HG02852 (cell line): ENCODE measurements at regions not wholly inside any gene's neighbourhood (a gene's known extent, or its start where the extent isn't known, plus 50 kb on each side); places are given as distances from the start of the nearest gene placed in this dataset.

Source experiments
- ATAC-seq: cut with Tn5 transposase; IDR thresholded peaks from one replicate; pipeline ENCODE4 v1.9.1; 2021; ENCODE audit warnings: mild to moderate bottlenecking, moderate library complexity; ENCODE audit not compliant: unreplicated experiment

DNA sequence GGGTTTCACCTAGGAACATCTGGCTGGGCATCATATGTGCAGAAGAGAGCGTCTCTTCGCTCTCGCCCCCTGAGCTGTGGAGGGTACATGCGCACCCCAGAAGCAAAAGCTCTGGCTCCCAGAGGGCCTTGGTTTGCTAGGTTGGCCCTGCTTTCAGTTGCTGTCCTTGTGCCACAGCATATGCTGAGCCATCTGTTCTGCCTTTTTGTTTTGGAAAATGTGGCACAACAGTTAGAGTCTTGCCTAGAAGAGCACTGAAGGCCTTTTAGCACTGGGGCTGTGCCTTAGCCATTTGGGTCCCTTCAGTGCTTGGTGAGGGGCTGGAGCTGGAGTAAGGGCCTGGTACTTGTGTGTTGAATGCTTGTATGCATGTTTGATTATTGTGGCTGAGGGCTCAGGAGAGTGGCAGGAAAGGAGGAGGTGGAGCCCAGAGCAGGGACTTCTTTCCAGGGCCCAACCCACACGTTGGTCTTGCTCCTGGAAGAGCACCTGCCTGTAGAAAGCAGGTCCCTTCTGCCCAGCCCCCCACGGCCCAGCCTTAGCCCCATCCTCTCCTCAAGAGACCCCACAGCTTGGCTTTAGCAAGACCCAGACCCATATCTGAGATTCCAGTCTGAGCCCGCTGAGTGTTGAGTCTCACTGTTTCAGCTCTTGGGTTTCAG, 113.7 kb downstream of the SLC25A47 start:
- no peak for ATAC-seq

DNA sequence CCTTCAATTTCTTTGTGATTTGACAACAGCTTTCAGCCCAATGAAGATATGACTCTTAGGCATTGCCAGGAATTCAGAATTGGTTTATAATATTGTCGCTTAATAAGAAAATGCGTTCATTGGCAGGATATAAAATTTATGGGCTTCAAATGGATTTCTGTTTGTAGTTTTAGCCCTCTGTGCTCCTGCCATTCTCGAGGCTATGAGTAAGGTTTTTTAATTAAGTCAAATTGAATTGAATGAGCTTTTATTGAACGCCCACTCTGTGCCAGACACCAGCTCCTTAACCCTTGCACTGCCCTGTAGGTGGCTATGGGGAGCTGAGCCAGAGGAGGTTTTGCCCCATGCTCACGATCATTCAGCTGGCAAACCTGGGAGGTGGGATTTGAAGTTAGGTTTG, 115.1 kb downstream of the SLC25A47 start:
- no peak for ATAC-seq

DNA sequence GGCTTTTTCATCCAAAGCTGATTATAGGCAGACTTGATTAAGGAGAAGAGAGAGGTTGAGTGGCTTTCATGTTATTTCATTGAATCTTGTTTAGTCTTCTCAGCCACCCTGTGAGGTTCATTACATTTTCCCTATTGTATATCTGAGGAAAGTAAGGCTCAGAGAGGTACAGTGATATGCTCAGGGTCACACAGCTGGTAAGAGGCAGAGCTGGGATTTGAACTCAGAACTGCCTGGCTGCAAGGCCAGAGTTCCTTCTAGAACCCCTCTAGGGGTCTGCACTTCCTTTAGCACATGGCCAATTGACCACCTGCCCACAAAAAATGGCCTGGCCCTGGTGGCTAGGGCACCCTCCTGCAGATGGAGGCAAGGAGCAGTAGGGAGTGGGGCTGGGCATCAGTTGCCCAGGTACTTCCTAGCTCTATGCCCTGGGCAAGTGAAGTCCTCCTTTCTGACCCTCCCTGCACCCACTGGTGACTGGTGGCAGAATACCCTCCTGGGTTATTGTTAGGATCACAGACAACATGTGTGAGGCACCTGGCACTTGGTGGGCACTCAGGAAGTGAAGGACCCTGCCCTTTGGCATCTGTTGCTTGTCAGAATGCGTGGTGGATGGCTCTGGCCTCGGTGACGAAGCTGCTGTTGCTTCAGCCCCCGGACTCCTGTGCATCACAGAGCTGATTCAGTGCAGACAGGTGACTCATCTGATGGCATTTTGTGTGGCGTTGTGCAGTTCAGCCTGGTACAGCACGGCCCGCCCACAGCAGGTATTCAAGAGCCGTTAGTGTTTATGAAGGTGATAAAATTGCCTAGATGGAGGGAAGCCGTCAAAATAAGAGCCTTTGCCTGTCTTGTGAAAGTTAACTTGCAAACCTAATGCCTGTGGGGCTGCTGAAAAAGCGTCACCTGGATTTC, 115.8 kb downstream of the SLC25A47 start:
- ATAC-seq, result no peak

DNA sequence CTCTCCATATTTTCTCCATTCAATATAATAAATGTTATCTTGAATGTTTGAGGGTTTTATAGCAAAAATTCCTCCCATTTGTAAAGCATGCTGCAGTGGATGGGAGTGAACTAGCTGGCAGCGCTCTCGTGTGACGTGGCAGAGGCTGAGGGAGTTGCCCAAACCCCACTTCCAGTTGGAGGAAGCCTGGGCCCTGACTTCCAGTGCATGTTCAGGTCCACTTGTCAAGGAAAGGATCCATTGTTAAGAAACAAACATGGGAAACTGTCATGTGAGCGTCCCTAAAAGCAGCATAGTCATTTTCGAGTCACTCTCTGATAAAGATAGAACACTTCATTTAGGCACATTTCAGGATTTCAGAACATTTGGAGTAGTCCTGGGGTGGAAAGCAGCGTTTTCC, 116.6 kb downstream of the SLC25A47 start:
- no peak for ATAC-seq

DNA sequence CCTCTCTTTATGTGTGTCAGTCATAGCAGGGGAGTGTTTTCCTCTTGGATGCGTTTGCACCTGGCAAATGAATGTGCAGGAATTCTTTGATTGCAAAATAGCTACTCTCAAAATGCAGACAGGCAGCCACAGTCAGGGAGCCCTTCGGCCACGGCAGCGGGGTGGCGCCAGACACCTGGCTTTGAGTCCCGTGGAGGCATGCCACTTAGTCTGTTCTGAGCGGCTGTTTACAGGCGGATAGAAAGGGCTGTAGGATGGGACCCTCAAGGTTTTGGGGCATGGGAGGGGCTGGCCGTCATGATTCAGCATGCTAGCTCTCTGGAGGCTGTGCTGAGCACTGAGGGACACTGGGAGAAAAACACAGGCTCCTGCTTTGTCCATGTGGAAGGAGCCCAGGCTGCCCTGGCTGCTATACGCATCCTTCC, 117.1 kb downstream of the SLC25A47 start:
- ATAC-seq, result no peak

DNA sequence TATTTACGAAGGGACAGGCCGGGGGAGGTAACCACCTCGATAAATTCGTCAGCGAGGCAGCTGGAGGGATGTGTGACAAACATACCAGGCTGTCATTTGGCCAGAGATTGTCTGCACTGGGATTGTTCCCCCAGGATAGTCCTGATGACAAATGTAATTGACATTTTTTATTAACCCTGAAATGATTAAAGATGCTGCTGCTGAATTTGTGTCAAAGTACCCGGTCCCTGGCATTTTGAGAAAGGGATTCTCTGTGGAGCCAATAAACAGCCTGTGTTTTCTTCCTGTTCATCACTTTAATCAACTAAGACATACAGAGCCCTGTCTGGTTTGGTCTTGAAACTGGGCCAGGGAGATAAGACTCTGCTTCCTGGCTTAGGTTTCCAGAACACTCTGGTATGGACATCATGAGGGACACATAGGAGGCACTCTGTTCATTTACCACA, 117.6 kb downstream of the SLC25A47 start:
- ATAC-seq, result no peak

DNA sequence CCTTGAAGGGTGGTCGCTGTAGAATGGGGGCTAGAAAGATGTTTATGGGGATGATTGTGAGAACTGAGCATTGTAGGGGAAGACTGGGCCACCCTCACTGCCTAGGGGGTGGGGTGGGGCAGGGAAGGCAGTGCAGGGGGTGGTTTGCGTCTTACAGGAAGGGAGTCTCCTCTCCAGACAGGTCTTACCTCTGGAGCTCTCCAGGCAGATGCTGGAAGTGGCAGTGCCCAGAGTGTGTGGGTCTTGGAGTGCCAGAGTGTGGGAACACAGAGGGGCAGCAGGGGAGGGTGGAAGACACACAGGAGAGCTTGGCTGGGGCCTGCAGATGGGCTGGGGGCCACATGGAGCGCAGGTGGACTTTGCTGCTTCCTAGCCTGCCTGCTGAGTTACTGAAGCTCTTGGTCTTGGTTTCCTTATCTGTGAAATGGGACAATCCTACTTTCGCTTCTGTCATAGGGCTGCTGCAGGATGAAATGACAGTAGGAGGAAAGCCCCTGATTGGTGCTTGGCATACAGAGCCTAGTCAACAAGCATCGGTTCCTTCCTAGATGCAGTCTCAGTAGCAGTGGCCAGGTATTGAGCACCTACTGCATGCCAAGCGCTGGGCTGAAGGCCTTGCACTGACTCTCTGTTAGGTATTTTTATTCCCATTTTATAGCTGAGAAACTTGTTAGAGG, 118.3 kb downstream of the SLC25A47 start:
- no peak for ATAC-seq

DNA sequence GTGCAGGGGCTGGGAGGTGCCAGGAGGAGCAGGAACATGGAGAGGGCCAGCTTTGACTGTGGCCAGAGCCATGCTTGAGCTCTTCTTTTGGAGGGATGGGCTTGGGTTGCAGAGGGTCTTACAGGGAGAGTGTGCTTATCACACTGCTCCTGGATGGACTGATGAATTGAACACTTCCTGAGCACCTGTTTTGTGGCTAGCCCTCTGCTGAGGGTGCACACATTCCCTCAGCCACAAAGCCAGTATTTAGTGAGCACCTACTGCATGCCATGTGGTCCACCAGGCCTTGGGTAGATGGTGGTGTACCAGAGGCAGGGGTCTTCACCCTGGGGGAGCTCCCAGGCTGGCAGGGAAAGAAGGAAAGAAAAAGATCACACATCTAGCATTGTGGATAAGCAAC, 118.9 kb downstream of the SLC25A47 start:
- no peak for ATAC-seq

DNA sequence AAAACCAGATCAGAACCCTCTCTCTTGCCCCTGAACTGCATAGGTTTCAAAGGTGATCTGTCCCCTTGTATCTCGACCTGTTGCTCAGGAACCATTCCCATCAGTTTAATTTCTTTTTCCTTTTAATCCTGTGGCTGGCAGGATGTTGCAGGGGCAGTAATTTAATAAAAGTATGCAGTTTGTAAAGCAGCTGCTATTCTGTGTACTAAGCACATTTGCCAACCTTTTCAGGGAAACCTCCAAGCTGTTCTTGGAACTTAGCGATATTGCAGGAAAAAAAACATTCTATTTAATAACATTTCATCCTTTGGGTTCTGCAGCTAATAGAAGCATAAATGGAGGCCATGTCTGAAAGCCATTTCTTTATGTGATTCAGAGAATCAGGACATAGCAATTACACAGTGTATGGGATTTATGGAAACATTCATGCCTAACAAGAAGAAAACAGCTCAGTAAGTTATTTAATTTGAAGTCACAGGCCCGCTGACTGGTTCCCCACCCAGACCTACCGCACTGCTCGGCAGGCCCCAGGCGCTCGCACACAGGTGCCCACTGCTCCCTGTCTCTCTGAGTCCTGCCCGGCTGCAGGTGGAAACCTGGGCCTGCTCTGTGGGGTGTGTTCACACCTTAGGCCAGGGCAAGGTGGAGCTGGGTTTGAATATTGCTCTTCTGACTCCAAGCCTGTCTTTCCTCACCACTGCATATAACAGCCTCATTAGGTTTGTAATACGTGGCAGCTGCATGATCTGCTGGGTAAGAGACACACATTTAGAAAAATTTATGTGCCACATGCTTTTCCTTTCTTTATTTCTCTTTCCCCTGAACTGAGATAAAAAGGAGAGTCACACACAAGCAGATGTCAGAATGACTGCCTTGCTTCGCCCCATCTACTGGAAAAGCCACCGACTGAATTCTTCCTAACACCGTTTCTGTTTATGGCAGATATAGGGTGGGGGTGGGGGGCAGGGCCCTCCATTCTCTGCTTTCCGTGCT, 119.7 kb downstream of the SLC25A47 start:
- ATAC-seq, result no peak

DNA sequence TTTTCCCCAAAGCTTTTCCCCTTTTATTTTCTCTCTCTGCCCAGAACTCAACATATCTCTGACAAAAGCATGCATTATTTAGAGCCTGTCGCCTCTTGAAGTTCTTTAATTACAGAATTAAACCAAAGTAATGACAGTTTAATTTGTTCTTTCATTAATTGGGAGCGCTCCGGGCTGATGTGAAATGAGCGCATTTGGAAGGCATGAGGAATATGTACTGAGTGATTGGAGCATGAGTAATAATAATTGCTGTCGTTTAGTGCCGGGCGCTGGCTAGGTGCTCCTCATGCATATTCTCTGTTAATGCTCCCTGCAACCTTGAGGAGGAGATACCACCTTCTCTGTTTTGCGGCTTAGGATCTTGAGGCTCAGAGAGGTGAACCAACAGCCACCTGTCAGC, 120.5 kb downstream of the SLC25A47 start:
- no peak for ATAC-seq

DNA sequence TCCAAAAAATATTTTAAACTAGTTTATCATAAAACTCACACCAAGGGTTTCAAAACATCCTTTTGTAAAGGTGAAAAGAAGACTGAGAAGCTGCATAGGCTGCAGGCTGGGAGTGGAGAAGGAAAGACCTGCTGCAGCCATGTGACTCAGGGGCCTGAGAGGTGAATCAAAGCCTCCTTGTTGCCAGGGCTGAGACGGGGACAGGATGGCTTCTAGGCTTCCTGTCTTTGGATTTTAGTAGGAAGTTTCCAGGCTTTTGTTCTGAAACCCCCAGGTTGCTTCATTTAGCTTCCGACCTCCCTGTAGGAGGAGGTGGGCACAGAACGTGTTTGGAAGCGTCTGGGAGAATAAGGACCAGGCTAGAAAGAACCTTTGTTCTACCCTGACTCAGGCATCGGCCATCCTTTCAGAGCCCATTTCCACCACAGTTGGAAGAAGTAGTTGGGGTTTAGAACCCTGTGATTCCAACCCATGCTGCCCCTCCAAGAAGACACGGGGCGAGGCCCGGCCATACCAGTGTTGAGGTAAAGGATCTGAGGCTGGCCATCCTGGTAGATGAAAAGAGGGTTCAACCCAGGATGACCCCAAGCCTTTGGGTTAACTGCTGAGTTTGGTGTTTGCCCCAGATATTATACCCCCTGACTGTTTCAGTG, 122.4 kb downstream of the SLC25A47 start:
- ATAC-seq, result no peak

DNA sequence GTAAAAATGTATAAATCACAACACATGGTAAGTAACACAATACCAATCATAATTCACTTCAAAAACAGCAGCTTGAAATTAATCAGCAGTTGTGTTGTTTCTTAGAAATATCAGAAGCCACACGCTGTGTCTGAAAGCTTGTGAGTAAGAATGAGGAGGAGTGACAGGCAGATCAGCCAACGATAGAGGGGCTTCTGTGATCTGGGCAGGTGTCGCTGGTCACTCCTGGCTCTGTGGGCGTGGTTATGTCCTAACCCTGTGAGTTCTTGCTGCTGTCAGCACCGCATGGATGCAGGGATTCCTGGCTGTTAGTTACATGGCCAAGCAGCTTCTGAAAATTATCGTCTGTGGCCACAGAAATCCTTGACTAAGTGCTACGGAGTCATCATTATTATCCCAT, 123.4 kb downstream of the SLC25A47 start:
- no peak for ATAC-seq

DNA sequence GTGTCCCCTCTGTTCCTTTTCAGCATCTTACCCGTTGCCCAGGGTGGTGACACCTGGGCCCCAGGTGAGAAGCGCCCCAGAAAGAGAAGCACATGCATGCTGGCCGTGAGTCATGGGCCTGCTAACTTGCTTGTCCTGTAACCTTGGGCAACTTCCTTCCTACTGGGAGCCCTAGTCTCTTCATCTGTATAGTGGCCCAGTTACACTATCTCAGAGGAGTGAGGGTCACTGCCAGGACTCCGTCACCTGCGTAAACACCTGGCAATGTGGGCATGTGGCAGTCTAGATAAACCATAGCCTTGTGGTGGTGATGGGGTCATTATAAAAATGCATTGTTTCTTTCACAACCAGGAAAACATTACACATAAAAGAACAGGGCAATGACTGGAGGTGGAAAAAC, 125.2 kb downstream of the SLC25A47 start:
- ATAC-seq, result no peak

DNA sequence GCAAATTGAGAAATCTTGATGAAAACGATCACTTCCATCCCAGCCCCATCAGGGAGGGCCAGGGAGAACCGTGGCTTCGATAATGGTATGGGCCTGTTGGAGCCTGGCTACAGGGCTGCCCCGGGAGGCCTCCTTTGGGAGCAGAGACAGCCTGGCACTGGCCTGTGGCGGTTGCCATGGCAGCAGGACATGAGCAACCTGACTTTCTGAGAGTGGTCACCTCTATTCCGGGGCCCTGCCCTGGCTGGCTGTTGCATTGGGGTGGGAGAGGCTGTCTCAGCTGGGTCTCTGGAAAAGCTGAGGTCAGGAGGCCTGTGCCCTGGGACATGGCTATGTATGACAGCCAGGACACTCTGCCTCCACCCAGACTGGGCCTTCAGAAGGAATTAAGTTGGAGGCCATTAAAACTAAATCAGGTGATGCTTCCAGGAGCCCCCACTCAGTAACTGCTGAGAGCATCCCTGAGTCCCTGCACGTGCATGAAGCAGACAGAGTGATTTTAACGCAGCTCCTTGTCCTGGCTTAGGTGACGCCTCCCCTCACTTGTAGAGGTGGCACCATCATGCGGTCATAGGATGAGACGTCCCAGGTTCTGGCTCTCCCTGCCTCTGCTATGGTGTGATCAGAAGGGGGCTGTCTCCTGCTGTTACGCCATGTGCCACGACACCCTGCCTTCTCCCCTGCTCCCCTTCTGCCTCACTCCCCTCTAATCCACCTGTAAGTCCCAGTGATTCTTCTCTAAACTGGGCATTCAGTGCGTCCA, 126.3 kb downstream of the SLC25A47 start:
- ATAC-seq, result no peak

DNA sequence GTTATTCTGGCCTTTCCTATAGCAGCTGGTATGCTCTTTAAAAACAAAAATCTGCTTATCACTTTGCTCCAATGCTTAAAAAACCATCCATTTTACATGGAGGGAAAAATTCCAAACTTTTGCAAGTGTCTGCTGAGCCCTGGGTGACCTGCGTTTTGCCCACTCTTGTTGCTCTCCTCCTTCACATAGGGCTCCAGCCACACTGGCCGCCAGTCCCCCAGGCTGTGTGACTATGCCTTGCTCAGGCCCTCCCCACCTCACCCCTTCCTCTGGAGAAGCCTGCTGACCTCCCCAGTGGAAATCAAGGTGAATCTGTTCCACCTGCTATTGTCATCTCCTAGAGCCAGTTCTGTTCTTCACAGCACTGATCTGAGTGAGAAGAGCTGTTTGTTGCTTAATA, 126.9 kb downstream of the SLC25A47 start:
- ATAC-seq, result no peak

DNA sequence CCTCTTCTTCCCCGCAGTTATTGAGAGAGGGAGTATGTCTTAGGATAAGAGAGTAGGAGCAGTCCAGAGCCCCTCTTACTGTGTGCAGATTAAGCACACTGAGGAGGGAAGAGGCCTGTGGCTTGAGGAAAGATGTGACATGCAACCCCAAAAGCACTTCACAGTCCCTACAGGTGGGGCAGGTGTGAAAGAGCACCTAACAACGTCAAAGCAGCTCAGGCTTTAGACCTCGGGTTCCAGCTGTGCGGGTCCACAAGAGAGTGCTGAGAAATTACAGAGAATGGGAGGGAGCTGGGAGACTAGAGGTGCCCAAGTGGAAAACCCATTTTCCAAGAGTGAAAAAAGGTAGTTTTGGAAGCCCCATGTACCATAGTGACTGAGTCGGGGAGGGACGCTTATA, 127.6 kb downstream of the SLC25A47 start:
- ATAC-seq, result no peak

DNA sequence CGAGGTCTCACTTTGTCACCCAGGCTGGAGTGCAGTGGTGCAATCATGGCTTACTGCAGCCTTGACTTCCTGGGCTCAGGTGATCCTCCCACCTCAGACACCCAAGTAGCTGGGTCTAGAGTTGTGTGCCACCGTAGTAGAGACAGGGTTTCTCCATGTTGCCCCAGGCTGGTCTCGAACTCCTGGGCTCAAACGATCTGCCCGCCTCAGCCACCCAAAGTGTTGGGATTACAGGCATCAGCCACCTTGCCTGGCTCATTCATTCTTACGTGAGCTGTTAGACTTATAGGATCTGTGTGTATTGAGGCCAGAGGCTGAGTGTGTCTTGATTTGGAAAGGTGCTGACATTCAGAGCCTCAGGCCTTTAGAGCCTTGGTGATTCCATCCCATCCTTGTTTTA, 128.1 kb downstream of the SLC25A47 start:
- no peak for ATAC-seq

DNA sequence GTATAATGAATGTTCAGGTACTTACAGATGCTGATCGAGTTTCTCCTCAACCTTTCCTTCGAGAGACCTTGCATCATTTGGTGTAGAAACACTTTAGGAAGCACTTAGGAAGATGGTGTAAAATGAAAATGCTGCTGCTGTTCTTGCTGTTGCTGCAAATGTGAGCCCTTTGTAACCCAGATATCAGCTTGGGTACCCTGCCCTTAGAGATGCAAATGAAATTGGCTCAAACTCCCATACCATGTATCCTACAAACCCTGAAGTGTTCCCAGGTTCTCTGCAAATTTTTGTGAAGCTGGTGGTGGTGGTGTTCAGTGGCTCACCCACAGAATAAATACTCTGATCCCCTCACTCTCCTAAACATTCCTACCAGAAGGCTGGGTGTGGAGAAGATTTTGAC, 130.8 kb downstream of the SLC25A47 start:
- ATAC-seq, result no peak

DNA sequence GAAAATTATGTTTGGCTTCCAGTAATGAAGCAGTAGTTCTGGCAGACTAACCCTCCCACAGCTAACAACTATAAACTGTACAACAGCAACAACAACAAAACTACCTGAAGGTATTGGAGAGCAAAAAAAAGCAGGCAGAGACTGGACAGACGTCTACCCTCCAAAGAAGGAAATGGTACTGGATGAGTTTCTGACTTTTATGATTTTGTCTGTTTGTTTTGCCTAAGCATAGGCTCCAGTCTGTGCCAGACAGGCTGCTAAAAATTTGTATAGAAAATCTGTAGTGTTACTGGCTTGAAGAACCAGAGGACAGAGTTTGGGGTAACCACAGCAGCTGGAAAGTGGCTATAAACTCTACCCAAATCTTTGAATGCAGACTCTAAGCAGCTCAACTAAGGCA, 131.3 kb downstream of the SLC25A47 start:
- ATAC-seq, result no peak
